ENCODE measurements at regions not wholly inside any gene's neighbourhood (a gene's known extent, or its start where the extent isn't known, plus 50 kb on each side); places are given as distances from the start of the nearest gene placed in this dataset.
"Not testable (repeated sequence)": the region's sequence is repeated elsewhere in the genome, so short reads cannot be mapped to it uniquely, and the experiment has no call there.

- Mint-ChIP-seq H3K9me3 (peaks cover 28% of the 10 kb centered on the region), H3K4me1 (ENCODE audit: low read depth) (no peaks in the 10 kb centered on the region), H3K27me3 (ENCODE audit: insufficient read depth) (no peaks in the 10 kb centered on the region; the same call in 1 of the 2 replicates), H3K36me3 (ENCODE audit: low read depth) (no peaks in the 10 kb centered on the region), H3K27ac (no peak overlapping the region), H3K4me3 (no peak overlapping the region)
- no peak for TF ChIP-seq CTCF (IDR thresholded peaks at IDR 0.05)
- DNase-seq: no peak
Measured at GRCh38 chr5:25415970-25416369, 771.2 kb upstream of the CDH10 start.

GRCh38 chr5:25414742-25415141, 770.0 kb upstream of the CDH10 start:
- H3K27me3 Mint-ChIP-seq (ENCODE audit: insufficient read depth): no peaks in the 10 kb centered on the region; the same call in 1 of the 2 replicates
- no peak for DNase-seq
- no peaks in the 10 kb centered on the region for H3K4me1 Mint-ChIP-seq (ENCODE audit: low read depth)
- H3K36me3 Mint-ChIP-seq (ENCODE audit: low read depth): no peaks in the 10 kb centered on the region
- no peak overlapping the region for H3K4me3 Mint-ChIP-seq
- H3K27ac Mint-ChIP-seq: no peak overlapping the region
- peaks cover 29% of the 10 kb centered on the region for H3K9me3 Mint-ChIP-seq
- TF ChIP-seq CTCF (IDR thresholded peaks at IDR 0.05): no peak

GRCh38 chr5:25412116-25412661, 767.4 kb upstream of the CDH10 start:
- H3K9me3 Mint-ChIP-seq: peaks cover 53% of the 10 kb centered on the region
- no peak for DNase-seq
- H3K36me3 Mint-ChIP-seq (ENCODE audit: low read depth): no peaks in the 10 kb centered on the region
- H3K27ac Mint-ChIP-seq: no peak overlapping the region
- H3K27me3 Mint-ChIP-seq (ENCODE audit: insufficient read depth): no peaks in the 10 kb centered on the region; the same call in 1 of the 2 replicates
- no peak overlapping the region for H3K4me3 Mint-ChIP-seq
- H3K4me1 Mint-ChIP-seq (ENCODE audit: low read depth): no peaks in the 10 kb centered on the region
- no peak for TF ChIP-seq CTCF (IDR thresholded peaks at IDR 0.05)

GRCh38 chr5:25407365-25407764, 762.6 kb upstream of the CDH10 start:
- peaks cover 54% of the 10 kb centered on the region for H3K9me3 Mint-ChIP-seq
- H3K27ac Mint-ChIP-seq; H3K4me3 Mint-ChIP-seq; DNase-seq; H3K4me1 Mint-ChIP-seq (ENCODE audit: low read depth); H3K36me3 Mint-ChIP-seq (ENCODE audit: low read depth); H3K27me3 Mint-ChIP-seq (ENCODE audit: insufficient read depth): not testable (repeated sequence)

GRCh38 chr5:25405850-25406249, 761.1 kb upstream of the CDH10 start:
- Mint-ChIP-seq H3K4me3 (no peak overlapping the region), H3K27ac (no peak overlapping the region), H3K27me3 (ENCODE audit: insufficient read depth) (no peaks in the 10 kb centered on the region; the same call in 1 of the 2 replicates), H3K4me1 (ENCODE audit: low read depth) (no peaks in the 10 kb centered on the region), H3K9me3 (peaks cover 56% of the 10 kb centered on the region), H3K36me3 (ENCODE audit: low read depth) (no peaks in the 10 kb centered on the region; the same call in 1 of the 2 replicates)
- no peak for TF ChIP-seq CTCF (IDR thresholded peaks at IDR 0.05)
- no peak for DNase-seq

GRCh38 chr5:25399878-25400480, 755.2 kb upstream of the CDH10 start:
- Mint-ChIP-seq H3K27me3 (ENCODE audit: insufficient read depth) (no peaks in the 10 kb centered on the region), H3K36me3 (ENCODE audit: low read depth) (no peaks in the 10 kb centered on the region; the same call in 1 of the 2 replicates), H3K4me1 (ENCODE audit: low read depth) (no peaks in the 10 kb centered on the region)

More at GRCh38 chr5:25399878-25400480, 755.2 kb upstream of the CDH10 start:
- Mint-ChIP-seq H3K27ac (no peak overlapping the region), H3K9me3 (peaks cover 34% of the 10 kb centered on the region), H3K4me3 (no peak overlapping the region)
- DNase-seq: no peak
- TF ChIP-seq CTCF (IDR thresholded peaks at IDR 0.05): no peak
